NCI-H2227 (cell line): ENCODE measurements at regions not wholly inside any gene's neighbourhood (a gene's known extent, or its start where the extent isn't known, plus 50 kb on each side); places are given as distances from the start of the nearest gene placed in this dataset.

Source experiments
- DNase-seq: peaks from one replicate; lab custom pipeline; 2025; ENCODE audit not compliant: unreplicated experiment; lab: John Stamatoyannopoulos, UW

DNA sequence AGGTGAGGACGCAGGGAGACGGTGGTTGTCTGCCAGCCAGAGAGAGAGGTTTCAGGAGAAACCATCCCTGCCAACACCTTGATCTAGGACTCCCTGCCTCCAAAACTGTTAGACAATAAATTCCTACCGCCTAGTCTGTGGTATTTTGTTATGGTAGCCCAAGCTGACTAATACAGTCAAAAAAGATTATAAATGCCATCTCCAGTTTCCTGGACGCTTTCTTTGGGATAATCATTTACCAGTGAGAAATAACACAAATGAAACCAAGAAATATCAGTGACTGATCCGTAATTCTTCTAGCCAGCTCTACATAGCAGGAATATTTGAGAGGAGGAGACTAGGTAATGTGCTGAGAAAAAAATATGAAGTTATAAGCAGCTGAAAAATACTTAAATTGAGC lies 707.8 kb upstream of the LMCD1 start:
- DNase-seq = no peak

DNA sequence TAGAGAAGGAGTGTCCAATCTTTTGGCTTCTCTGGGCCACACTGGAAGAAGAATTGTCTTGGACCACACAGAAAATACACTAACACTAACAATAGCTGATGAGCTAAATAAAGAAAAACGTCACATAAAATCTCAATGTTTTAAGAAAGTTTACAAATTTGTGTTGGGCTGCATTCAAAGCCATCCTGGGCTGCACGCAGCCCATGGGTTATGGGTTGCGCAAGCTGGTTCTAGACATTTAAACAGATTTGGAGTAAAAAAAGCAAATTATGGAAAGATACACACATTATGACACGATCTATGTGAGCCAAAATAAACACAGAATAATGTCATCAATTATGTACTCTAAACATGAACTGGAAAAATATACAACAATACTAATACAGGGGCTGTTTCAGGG lies 703.3 kb upstream of the LMCD1 start:
- no peak for DNase-seq

DNA sequence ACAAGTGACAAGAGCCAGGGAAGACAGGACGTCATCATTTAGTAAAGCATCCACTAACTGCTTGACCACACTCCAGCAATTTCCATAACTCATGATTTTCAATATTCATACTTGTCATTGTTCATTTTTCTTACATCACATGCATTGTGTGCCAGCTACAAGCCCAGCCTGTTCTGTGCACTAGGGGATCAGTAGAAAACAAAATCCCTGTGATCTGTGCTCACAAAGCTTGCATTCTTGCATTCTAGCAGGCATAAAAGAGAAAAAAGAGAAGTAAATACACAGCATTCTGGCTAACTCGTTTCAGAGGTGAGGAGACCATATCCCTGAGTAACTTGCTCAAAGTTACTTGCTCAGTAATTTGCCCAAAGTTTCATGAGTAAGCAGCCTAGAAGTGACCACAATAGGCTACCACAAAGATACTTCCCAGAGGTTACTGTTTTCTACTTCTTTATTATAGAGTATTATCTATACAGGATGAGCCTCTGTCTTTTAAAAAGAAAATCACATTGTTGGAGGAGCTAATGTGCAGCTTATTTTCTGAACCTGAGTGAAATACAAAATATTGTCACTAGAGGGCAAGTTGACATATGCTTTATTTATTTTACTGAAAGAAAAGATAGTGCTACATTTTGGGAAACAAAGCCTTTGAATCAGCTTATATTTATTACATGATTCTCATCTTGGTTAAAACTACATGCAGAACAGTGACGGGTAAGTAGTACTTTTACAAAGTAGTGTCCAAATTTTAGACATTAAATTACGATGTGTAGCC lies 701.4 kb upstream of the LMCD1 start:
- no peak for DNase-seq

DNA sequence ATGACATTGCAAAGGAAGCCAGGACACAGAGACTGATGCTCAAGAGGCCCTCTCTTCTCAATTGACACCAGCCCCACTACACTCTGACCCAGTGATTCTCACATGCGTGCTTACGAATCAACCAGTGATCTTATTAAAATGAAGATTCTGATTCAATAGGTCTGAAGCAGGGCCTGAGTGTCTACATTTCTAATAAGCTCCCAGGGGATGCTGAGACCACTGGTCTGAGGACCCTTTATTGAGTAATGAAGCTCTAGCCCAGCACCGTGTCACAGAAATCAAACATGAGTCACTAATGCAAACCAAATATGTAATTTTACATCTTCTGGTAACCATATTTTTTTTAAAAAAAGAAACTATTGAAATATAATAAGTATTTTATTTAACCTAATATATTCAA lies 689.1 kb upstream of the LMCD1 start:
- no peak for DNase-seq

DNA sequence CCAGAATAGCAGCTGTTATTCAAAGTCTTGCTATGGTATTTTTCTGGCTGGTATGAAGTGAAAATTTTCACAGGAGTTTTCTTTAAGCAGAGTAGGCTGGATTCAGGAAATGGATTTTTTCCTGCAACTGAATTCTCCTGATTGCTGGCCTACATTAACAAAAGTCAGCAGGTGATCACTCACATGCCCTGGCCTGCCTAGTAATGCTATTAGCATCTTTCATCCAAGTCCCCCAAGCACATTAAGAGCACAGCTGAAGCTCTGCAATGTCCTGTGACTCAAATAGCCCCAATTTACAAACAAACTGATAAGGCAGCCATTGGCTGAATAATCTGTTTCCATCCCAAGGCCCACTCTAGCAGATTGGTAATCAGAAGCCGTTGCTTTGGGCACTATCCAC lies 688.3 kb upstream of the LMCD1 start:
- no peak for DNase-seq

DNA sequence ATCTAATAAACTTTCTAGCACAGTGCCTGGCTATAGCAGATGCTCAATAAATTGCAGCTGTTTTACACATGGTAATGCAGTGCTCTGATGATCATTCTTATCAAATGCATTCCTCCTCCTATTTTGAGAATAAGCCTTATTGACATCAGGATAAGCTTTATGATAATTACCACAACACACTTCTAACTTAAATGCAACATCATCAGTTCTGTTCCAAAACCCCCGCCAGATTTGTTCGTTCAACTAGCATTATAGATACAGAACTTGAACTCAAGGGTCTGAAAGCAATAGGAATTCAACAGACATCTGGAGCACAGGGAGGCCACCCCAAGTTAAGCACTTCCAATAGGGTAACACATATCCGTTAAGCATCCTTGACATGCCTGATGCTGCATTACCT lies 684.4 kb upstream of the LMCD1 start:
- DNase-seq = no peak

DNA sequence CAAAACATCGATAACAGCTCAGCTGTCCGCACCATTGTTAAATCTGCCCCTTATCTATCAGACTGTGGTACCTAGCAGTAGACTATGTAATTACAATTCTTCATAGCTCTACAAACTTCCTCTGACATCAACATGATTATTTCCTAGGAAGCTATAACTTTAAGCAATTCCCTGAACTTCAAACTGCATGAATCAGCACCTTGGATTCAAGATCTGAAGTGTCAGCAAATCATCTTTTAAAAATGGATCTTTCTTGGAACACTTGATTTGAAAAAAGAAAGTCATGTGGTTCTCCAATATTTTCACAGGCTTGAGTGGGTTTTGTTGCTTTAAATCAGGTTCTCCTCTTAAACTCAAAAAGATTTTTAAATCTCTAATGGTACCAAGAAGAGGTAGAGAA lies 680.7 kb upstream of the LMCD1 start:
- DNase-seq = no peak

DNA sequence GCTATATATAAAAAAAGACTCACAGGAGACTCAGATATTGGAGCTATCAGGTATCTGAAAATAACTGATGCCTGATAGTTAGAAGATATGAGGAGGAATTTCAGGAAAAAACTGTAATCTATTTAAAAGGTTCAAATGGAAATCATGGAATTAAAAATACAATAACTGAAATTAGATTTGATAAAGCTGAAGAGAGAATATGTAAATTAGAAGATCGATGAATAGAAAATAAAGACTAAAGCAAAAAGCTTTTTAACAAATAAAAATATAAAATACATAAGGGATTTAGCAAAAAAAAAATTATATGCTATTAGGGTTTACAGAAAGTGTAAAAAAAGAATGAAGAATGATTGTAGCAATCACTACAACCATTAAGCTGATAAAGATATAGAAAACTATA lies 679.8 kb upstream of the LMCD1 start:
- DNase-seq = no peak

DNA sequence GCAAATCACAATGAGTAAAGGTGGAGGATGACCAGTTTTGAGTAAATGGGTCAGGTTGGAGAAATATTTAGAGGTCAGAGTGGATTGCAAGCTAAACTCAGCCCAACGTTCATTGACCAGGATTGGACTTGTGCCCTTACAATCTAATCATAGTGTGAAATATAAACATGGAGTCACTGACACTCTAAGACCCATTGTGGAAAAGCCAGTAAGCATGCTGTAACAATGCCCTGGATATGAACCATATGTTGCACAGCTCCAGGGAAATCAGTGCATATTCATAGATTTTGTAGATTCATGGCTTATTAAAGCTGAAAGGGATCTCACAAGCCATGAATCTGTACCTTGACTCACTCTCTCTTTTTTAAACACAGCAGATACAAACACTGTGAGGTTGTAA lies 660.2 kb upstream of the LMCD1 start:
- DNase-seq = no peak

DNA sequence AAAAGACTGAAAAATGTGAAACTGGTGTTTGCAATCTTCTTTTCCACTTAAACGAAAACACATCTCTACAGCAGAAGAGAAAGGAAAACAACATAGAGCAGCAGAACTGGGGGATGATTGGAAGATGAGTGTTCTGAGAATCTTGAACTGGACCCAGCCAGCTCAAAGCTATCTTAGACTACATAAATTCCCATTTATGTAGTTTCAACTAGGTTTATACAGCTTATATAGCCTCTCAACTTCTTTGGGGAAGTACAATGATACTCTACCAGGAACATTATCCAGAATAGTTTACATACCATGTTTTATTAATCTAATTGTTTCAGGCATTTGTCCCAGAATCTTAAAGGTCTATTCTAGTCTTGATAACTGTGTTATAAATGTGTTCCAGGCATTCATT lies 658.2 kb upstream of the LMCD1 start:
- no peak for DNase-seq

DNA sequence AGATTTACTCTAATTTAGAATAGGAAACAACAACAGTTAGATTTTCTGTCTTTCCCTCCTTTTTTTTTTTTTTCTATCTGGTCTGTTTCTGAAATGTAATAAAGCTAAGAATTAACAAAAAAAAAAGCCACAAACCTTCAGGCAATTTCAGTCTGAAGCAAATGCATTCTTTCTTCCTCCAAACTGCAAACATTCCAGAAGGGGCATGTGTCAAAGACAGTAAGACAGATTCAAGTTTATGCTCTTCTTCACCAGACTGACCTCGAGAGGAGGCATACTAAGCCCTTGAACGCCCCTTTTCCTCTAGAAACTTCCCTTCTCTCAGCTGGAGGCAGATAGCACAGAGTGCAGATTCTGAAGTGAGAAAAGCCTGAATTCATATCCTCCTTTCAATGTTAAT lies 654.6 kb upstream of the LMCD1 start:
- no peak for DNase-seq

DNA sequence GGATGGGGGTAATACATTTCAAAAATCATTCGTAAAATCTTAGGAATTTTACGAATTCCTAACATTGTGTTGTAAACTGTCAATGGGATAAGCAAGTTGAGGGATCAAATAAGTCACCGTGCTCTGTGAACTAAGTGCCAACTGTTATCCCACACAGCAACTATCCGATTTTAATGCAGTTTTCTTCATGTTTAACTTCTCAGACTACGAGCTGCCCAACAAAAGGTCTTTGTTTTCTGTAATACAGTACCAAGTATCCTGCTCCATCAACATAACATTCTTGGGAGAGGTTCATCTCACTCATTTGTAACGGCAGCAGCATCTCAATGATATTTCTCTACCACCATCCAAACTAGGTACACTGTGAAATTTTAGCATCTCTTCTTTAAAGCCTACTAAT lies 654.1 kb upstream of the LMCD1 start:
- no peak for DNase-seq

DNA sequence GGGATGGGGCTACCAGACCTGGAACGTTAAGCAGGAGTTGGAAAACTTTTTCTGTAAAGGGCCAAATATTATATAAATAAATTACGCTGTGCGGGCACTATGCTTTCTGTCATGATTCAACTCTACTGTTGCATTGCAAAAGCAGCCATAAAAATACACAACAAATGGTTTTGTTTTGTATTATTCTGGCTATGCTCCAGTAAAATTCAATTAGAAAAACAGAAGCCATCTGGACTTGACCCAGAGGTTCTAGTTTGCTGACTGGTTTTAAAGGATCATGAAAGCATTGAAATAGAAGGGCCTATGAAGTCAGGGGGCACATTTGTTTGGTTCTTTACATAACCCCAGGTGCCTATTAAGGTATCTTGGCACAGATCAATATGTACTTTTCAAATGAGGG lies 647.4 kb upstream of the LMCD1 start:
- DNase-seq = no peak

DNA sequence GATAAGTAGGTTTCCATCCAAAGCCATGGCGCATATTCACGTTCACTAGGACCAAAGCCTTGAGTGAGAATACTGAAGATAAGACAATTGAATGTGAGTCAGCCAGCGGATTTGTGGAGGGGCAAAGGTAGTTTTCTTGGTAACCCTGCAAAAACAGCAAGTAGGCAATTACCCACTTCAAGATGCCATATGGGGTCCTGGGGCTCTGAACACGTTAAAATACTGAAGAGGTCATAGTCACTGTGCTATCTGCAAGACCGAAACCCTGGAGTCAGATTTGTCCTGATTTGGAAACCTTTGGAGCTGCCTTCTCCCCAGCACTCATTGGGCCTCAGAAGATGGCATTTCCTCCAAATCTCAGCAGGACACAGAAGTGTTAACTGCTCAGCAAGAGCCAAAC lies 646.9 kb upstream of the LMCD1 start:
- DNase-seq = no peak

DNA sequence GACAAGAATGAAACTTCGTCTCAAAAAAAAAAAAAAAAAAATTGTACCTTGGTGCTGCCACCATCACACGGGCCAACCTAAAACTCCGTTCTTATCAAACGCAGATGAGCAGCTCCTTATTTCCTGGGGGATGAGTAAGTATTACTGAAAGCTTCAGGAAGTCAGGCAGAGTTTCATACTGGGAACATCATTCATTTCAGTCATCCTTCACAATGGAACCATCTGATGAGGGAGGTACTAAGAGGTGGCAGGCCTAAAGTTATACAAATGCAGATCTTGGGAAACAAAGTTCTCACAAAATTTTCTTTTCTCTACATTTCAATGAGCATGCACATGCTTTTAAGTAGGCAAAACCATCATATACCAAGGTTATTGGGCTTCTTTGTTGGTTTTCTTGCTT lies 636.0 kb upstream of the LMCD1 start:
- DNase-seq = no peak

DNA sequence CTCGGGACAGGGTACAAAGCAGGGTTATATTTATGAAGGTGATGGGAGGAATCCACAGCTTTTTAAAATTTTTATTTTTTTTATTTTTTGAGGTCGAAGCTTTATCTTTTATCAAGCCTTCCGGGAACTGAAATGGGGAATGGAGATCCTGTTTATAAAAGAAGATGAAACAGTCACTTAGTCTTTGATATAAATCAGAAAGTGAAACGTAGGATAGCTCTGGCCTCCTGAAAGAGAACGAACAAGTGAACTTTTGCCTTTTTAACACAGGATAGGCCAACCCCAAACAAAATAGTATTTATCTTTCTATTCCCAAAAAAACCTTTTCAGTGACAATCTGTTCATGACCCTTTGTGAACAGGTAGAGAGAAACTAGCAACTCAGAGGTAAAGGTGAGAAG lies 634.0 kb upstream of the LMCD1 start:
- no peak for DNase-seq

DNA sequence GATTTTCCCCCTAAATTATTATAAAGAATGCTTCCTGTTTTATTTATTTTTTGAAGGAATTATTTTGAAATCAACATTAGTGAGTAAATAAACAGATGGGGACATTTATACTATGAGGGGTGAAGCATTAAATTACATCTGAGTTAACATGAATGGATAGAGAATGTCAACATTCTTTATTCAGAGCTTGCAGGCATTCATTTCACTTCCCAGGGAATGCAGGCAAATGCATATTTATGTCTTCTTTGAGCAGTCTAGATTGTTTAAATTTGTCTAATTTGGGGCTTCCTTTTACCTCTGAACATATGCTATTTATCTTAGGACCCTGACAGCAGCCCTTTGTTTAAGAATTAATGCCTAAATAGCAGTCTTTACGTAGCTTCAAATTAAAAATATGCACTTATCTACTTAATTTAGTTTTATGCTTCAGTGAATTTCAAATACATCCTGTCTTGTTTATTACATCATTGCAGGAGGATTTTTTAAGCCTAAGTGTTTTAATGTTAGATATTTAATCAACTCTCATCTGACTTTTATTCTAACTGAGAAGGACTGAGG lies 630.5 kb upstream of the LMCD1 start:
- no peak for DNase-seq

DNA sequence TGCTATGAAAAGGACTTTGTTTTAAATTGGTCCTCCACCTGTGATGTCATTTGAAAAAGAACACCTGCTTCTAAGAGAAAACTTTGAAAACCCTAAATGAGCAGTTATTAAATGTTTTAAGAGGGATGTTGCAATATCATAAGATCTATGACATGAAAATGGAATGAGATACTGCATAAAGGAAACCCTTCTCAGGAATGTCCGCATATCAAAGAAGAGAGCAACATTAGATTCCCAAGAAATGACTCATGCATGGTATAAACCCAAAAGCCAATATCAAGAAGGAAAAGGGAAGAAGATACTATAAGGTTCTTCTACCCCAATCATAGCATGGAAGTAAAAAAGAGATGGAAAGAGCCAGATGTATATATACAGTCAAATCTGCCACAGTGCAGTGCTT lies 627.5 kb upstream of the LMCD1 start:
- no peak for DNase-seq

DNA sequence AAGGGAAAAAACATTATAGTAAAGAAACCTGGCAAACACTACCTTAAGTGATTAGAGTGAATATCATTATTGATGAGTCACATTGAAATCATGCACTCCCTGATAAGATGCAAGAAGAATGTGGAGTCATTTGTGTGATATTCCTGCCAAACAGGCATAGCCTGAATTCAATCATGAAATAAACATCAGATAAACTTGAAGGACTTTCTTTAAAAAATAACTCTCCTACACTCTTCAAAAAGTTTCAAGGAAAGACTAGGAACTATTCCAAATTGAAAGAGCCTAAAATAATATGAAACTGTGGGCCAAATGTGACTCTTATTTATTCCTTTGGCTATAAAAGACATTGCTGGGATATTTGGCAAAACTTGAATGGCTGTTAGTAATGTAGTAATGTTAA lies 625.7 kb upstream of the LMCD1 start:
- DNase-seq = no peak

DNA sequence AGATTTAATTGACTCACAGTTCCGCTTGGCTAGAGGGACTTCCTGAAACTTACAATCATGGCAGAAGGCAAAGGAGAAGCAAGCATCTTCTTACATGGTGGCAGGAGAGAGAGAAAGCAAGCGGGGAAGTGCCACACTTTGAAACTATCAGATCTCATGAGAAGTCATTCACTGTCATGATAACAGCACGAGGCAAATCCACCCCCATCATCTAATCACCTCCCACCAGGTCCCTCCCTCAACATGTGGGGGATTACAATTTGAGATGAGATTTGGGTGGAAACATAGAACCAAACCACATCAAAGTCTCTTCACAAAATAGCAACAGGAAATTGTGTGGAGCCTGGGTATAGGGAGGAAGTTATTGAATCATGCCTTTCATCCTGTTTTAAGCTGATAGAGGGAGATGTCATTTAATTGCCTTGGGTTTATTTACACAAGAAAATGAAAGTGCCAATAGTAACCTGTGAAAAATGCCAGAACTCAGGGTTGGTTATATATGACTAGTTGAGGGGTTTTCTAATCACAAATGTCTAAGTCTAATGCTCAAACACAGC lies 624.8 kb upstream of the LMCD1 start:
- DNase-seq = no peak

DNA sequence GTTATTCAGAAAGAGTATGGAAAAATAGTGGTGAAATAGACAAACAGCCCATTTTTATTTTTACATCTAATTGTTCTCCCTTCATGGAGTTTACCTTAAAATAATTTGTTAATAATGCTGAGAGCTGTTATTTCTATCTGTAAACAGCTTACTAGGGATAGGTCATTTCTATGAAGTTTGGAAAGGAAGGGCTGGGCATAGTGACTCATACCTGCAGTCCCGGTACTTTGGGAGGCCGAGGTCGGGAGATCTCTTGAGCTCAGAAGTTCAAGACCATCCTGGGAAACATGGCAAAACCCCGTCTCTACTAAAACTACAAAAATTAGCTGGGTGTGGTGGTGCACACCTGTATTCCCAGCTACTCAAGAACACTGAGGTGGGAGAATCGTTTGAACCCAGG lies 624.3 kb upstream of the LMCD1 start:
- no peak for DNase-seq

DNA sequence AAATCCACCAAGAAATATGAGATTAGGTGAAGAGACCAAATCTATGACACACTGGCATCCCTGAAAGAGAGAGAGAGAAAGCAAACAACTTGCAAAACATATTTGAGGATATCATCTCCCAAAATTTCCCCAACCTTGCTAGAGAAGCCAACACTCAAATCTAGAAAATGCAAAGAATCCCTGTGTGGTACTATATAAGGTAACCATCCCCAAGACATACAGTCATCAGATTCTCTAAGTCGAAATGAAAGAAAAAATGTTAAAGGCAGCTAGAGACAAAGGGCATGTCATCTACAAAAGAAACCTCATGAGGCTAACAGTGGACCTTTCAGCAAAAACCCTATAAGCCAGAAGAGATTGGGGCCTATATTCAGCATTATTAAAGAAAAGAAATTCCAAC lies 622.1 kb upstream of the LMCD1 start:
- no peak for DNase-seq

DNA sequence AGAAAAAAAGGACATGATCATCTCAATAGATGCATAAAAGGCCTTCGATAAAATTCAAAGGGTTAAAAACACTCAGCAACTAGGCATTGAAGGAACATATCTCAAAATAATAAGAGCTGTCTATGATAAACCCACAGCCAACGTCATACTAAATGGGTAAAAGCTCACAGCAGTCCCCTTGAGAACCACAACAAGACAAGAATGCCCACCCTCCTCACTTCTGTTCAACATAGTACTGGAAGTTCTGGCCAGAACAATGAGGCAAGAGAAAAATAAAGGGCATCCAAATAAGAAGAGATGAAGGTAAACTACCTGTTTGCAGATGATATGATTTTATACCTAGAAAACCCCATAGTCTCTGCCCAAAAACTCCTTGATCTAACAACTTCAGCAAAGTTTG lies 619.7 kb upstream of the LMCD1 start:
- no peak for DNase-seq
